HG02840 (cell line): ENCODE measurements at regions not wholly inside any gene's neighbourhood (a gene's known extent, or its start where the extent isn't known, plus 50 kb on each side); places are given as distances from the start of the nearest gene placed in this dataset.
"Not testable (repeated sequence)": the region's sequence is repeated elsewhere in the genome, so short reads cannot be mapped to it uniquely, and the experiment has no call there.

Experiments used
- ATAC-seq: cut with Tn5 transposase; IDR thresholded peaks from one replicate; pipeline ENCODE4 v1.9.1; 2021; ENCODE audit warnings: mild to moderate bottlenecking, moderate library complexity, moderate number of reproducible peaks; ENCODE audit not compliant: unreplicated experiment, low FRiP score

- no peak for ATAC-seq
Measured at GRCh38 chr12:128076188-128076587, 190.8 kb upstream of the TMEM132C start.

- no peak for ATAC-seq
Measured at GRCh38 chr12:128077211-128077916, 189.6 kb upstream of the TMEM132C start.

- ATAC-seq: no peak
Measured at GRCh38 chr12:128077917-128078298, 189.1 kb upstream of the TMEM132C start.

- no peak for ATAC-seq
Measured at GRCh38 chr12:128078301-128078971, 188.5 kb upstream of the TMEM132C start.

GRCh38 chr12:128079446-128079845, 187.5 kb upstream of the TMEM132C start:
- no peak for ATAC-seq

GRCh38 chr12:128083132-128083729, 183.7 kb upstream of the TMEM132C start:
- no peak for ATAC-seq

GRCh38 chr12:128088926-128089325, 178.0 kb upstream of the TMEM132C start:
- ATAC-seq: no peak

GRCh38 chr12:128089961-128090360, 177.0 kb upstream of the TMEM132C start:
- ATAC-seq: no peak

GRCh38 chr12:128091101-128091720, 175.8 kb upstream of the TMEM132C start:
- ATAC-seq: no peak

- ATAC-seq: no peak
Measured at GRCh38 chr12:128091951-128092382, 175.0 kb upstream of the TMEM132C start.

GRCh38 chr12:128098730-128099129, 168.2 kb upstream of the TMEM132C start:
- no peak for ATAC-seq

GRCh38 chr12:128103152-128103551, 163.8 kb upstream of the TMEM132C start:
- ATAC-seq: no peak

GRCh38 chr12:128109236-128109635, 157.7 kb upstream of the TMEM132C start:
- no peak for ATAC-seq

- ATAC-seq: no peak
Measured at GRCh38 chr12:128109636-128110035, 157.3 kb upstream of the TMEM132C start.

- ATAC-seq: no peak
Measured at GRCh38 chr12:128111333-128111732, 155.6 kb upstream of the TMEM132C start.

- ATAC-seq: no peak
Measured at GRCh38 chr12:128111951-128112350, 155.0 kb upstream of the TMEM132C start.

GRCh38 chr12:128113250-128113649, 153.7 kb upstream of the TMEM132C start:
- not testable (repeated sequence) for ATAC-seq

GRCh38 chr12:128114485-128114884, 152.5 kb upstream of the TMEM132C start:
- no peak for ATAC-seq

- ATAC-seq: no peak
Measured at GRCh38 chr12:128116537-128116936, 150.4 kb upstream of the TMEM132C start.

- ATAC-seq: no peak
Measured at GRCh38 chr12:128120035-128120434, 146.9 kb upstream of the TMEM132C start.

GRCh38 chr12:128121424-128121823, 145.5 kb upstream of the TMEM132C start:
- no peak for ATAC-seq
